Gastrocnemius medialis (tissue), 4 donors: ENCODE measurements at regions not wholly inside any gene's neighbourhood (a gene's known extent, or its start where the extent isn't known, plus 50 kb on each side); places are given as distances from the start of the nearest gene placed in this dataset.
A peak's percentile ranks its signal among the peaks of the same experiment; 100 is the strongest.

Experiments used
- ATAC-seq, 2 donors: fragments of 150-250 bp; one replicate each; pipeline ENCODE4 v1.9.1; 2016
- DNase-seq, 2 donors: peaks; one replicate each; pipeline ENCODE4 v3.0.0-alpha.2; 2019
- H3K27ac ChIP-seq, 4 donors: fragments of 200-600 bp; sonication (generic); 1 replicate in 1 of 4; 2 replicates in 3 of 4; pipeline ENCODE4 v1.5.1; 2016 to 2018; ENCODE audit warnings: mild to moderate bottlenecking in 2 of 4, moderate library complexity in 1 of 4
- H3K27me3 ChIP-seq, 3 donors: fragments of 200-600 bp; sonication (generic) in 2 of 3; 1 replicate in 1 of 3; 2 replicates in 2 of 3; pipeline versions ENCODE4 v1.5.1 to v1.6.0; 2016 to 2019; ENCODE audit warnings: mild to moderate bottlenecking in 1 of 3, moderate library complexity in 1 of 3
- H3K36me3 ChIP-seq, 2 donors: fragments of 200-600 bp; sonication (generic) in 1 of 2; one replicate each; pipeline ENCODE4 v1.5.1; 2017 to 2018
- H3K4me1 ChIP-seq, 2 donors: fragments of 200-600 bp; sonication (generic) in 1 of 2; one replicate each; pipeline ENCODE4 v1.5.1; 2016 to 2017; ENCODE audit warnings: mild to moderate bottlenecking in 2 of 2
- H3K4me3 ChIP-seq, 4 donors: fragments of 200-600 bp; sonication (generic) in 3 of 4; 1 replicate in 1 of 4; 2 replicates in 3 of 4; pipeline ENCODE4 v1.5.1; 2016 to 2019; ENCODE audit warnings: mild to moderate bottlenecking in 2 of 4
- H3K9me3 ChIP-seq, 3 donors: fragments of 200-600 bp; sonication (generic) in 2 of 3; 1 replicate in 1 of 3; 2 replicates in 2 of 3; pipeline ENCODE4 v1.5.1; 2016 to 2019
- POLR2A ChIP-seq, 2 donors: fragments of 450-650 bp; IDR thresholded peaks; one replicate each; pipeline ENCODE4 v1.6.1; 2017; ENCODE audit warnings: antibody characterized with exemption in 2 of 2, mild to moderate bottlenecking in 2 of 2, moderate library complexity in 2 of 2
- in situ Hi-C, 4 donors: fragments of 200-750 bp; cut with MboI; loops; one replicate each; pipeline versions ENCODE4 v1.15.0 to v1.8.0; 2017; ENCODE audit warnings: low sequenced_read_pairs in 4 of 4
- intact Hi-C: fragments of 100-400 bp; cut with DNase I; formaldehyde crosslinking; loops from one replicate; pipeline ENCODE4 v1.15.1; 2023; ENCODE audit warnings: low total_unique reads
- TF ChIP-seq, protein P1 (sequence below), 5 experiments: fragments of 450-650 bp in 3 of 5; fragments of 200-600 bp in 2 of 5; sonication (generic) in 2 of 5; IDR thresholded peaks in 4 of 5; conservative IDR thresholded peaks in 1 of 5; 1 replicate in 4 of 5; 2 replicates in 1 of 5; pipeline ENCODE4 v1.5.1; 2016 to 2019; ENCODE audit warnings: antibody characterized with exemption in 5 of 5, mild to moderate bottlenecking in 3 of 5, moderate library complexity in 3 of 5

- no peaks in the 10 kb centered on the region for H3K27me3 ChIP-seq
- TF ChIP-seq, protein P1, sequence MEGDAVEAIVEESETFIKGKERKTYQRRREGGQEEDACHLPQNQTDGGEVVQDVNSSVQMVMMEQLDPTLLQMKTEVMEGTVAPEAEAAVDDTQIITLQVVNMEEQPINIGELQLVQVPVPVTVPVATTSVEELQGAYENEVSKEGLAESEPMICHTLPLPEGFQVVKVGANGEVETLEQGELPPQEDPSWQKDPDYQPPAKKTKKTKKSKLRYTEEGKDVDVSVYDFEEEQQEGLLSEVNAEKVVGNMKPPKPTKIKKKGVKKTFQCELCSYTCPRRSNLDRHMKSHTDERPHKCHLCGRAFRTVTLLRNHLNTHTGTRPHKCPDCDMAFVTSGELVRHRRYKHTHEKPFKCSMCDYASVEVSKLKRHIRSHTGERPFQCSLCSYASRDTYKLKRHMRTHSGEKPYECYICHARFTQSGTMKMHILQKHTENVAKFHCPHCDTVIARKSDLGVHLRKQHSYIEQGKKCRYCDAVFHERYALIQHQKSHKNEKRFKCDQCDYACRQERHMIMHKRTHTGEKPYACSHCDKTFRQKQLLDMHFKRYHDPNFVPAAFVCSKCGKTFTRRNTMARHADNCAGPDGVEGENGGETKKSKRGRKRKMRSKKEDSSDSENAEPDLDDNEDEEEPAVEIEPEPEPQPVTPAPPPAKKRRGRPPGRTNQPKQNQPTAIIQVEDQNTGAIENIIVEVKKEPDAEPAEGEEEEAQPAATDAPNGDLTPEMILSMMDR (IDR thresholded peaks at IDR 0.05 in 4 of 5, conservative IDR thresholded peaks at IDR 0.05 in 1 of 5), result no peak
- peak; percentile 37 to 68 for TF ChIP-seq POLR2A (IDR thresholded peaks at IDR 0.05)
- H3K9me3 ChIP-seq, result no peaks in the 10 kb centered on the region
- DNase-seq (peak; percentile 95), ATAC-seq (peak; percentile 20 to 23)
- in situ Hi-C loops (loop anchor here in 2 of 4 donors (5.0 to 10.0 kb wide), 3 partner anchors 43 to 95 kb away; partner anchors contain the start of gene RHOB (in 1 of the 2)), intact Hi-C loops (loop anchor here (2.0 kb wide), 1 partner anchor 39 kb away; no protein-coding TSS in a partner anchor)
- H3K27ac ChIP-seq, result peak overlapping the region; percentile 88 to 96 (median 94)
- H3K36me3 ChIP-seq, result no peaks in the 10 kb centered on the region
- H3K4me1 ChIP-seq, result peaks cover 71 to 73% of the 10 kb centered on the region in 2 donors
- H3K4me3 ChIP-seq, result peak overlapping the region in 3 of 4 donors; percentile 29 to 40 (median 31)
Measured at GRCh38 chr2:20539776-20540586, 93.1 kb downstream of the RHOB start.

GRCh38 chr2:20540587-20541293 lies 93.9 kb downstream of the RHOB start:
- H3K9me3 ChIP-seq, result no peaks in the 10 kb centered on the region
- no peak for ATAC-seq
- peak overlapping the region; percentile 88 to 96 (median 94) for H3K27ac ChIP-seq
- H3K4me1 ChIP-seq, result peaks cover 63 to 66% of the 10 kb centered on the region in 2 donors
- in situ Hi-C loops, result loop anchor here in 2 of 4 donors (10.0 kb wide), 2 partner anchors 74 to 96 kb away; partner anchors contain the start of gene RHOB (in 1 of the 2)
- no peak overlapping the region for H3K4me3 ChIP-seq
- intact Hi-C loops, result no loop called here
- H3K36me3 ChIP-seq, result no peaks in the 10 kb centered on the region
- no peaks in the 10 kb centered on the region for H3K27me3 ChIP-seq
- peak in 1 of 2 donors; percentile 60 for DNase-seq
- TF ChIP-seq, protein P1 (IDR thresholded peaks at IDR 0.05 in 4 of 5, conservative IDR thresholded peaks at IDR 0.05 in 1 of 5), result no peak
- no peak for TF ChIP-seq POLR2A (IDR thresholded peaks at IDR 0.05)

GRCh38 chr2:20541294-20541640 lies 94.4 kb downstream of the RHOB start:
- Histone ChIP-seq H3K36me3 (no peaks in the 10 kb centered on the region), H3K9me3 (no peaks in the 10 kb centered on the region), H3K27me3 (no peaks in the 10 kb centered on the region), H3K4me1 (peaks cover 58 to 60% of the 10 kb centered on the region in 2 donors), H3K27ac (peak overlapping the region in 3 of 4 donors; percentile 92 to 96 (median 95)), H3K4me3 (no peak overlapping the region)
- DNase-seq, result no peak
- intact Hi-C loops, result no loop called here
- ATAC-seq, result no peak
- in situ Hi-C loops, result loop anchor here in 2 of 4 donors (10.0 kb wide), 2 partner anchors 74 to 96 kb away; partner anchors contain the start of gene RHOB (in 1 of the 2)
- TF ChIP-seq, protein P1 (IDR thresholded peaks at IDR 0.05 in 4 of 5, conservative IDR thresholded peaks at IDR 0.05 in 1 of 5), result no peak
- no peak for TF ChIP-seq POLR2A (IDR thresholded peaks at IDR 0.05)

- H3K4me1 ChIP-seq, result peaks cover 54 to 58% of the 10 kb centered on the region in 2 donors
Measured at GRCh38 chr2:20541651-20542050, 94.8 kb downstream of the RHOB start.

More at GRCh38 chr2:20541651-20542050, 94.8 kb downstream of the RHOB start:
- ATAC-seq (no peak), DNase-seq (no peak)
- Histone ChIP-seq H3K27ac (peak overlapping the region in 3 of 4 donors; percentile 92 to 96 (median 95)), H3K27me3 (no peaks in the 10 kb centered on the region), H3K4me3 (no peak overlapping the region), H3K36me3 (no peaks in the 10 kb centered on the region), H3K9me3 (no peaks in the 10 kb centered on the region)
- intact Hi-C loops (no loop called here), in situ Hi-C loops (loop anchor here in 2 of 4 donors (10.0 kb wide), 2 partner anchors 73 to 97 kb away; partner anchors contain the start of gene RHOB (in 1 of the 2))
- TF ChIP-seq, protein P1 (IDR thresholded peaks at IDR 0.05 in 4 of 5, conservative IDR thresholded peaks at IDR 0.05 in 1 of 5), result no peak
- no peak for TF ChIP-seq POLR2A (IDR thresholded peaks at IDR 0.05)
